Astrocyte (in vitro differentiated cells and primary cell): ENCODE measurements at regions not wholly inside any gene's neighbourhood (a gene's known extent, or its start where the extent isn't known, plus 50 kb on each side); places are given as distances from the start of the nearest gene placed in this dataset.

Source experiments
- DNase-seq: peaks from one replicate; pipeline ENCODE4 v3.0.0-alpha.2; 2010; ENCODE audit warnings: low read depth
- FAIRE-seq: peaks from 2 replicates; lab custom pipeline; 2011; peaks lifted over from hg19 to GRCh38; lab: Jason Lieb, UNC
- H2AFZ ChIP-seq: 2 replicates; pipeline ENCODE4 v1.6.0; 2012; ENCODE audit warnings: low read depth, low read length, inconsistent platforms
- H3K27ac ChIP-seq: 2 replicates; pipeline ENCODE4 v1.5.1; 2011; ENCODE audit warnings: low read depth, low read length, inconsistent platforms
- H3K27me3 ChIP-seq: 2 replicates; pipeline ENCODE4 v1.6.0; 2011; ENCODE audit warnings: low read length, inconsistent platforms; ENCODE audit not compliant: insufficient read depth
- H3K36me3 ChIP-seq: 2 replicates; pipeline ENCODE4 v1.5.1; 2011; ENCODE audit warnings: low read length, inconsistent platforms; ENCODE audit not compliant: insufficient read depth
- H3K4me1 ChIP-seq: 2 replicates; pipeline ENCODE4 v1.5.1; 2011; ENCODE audit warnings: low read length, inconsistent platforms; ENCODE audit not compliant: insufficient read depth
- H3K4me2 ChIP-seq: 2 replicates; pipeline ENCODE4 v1.6.0; 2012; ENCODE audit warnings: low read length, inconsistent platforms
- H3K4me3 ChIP-seq: 2 replicates; pipeline ENCODE4 v1.5.1; 2011; ENCODE audit warnings: low read depth, mild to moderate bottlenecking, low read length, inconsistent platforms; ENCODE audit not compliant: insufficient read depth
- H3K79me2 ChIP-seq: 2 replicates; pipeline ENCODE4 v1.6.0; 2012; ENCODE audit warnings: mild to moderate bottlenecking, low read length, inconsistent platforms; ENCODE audit not compliant: insufficient read depth
- H3K9ac ChIP-seq: 2 replicates; pipeline ENCODE4 v1.6.0; 2012; ENCODE audit warnings: mild to moderate bottlenecking, low read length, inconsistent platforms
- H3K9me3 ChIP-seq: 2 replicates; pipeline ENCODE4 v1.5.1; 2012; ENCODE audit warnings: low read depth, mild to moderate bottlenecking, low read length, inconsistent platforms; ENCODE audit not compliant: insufficient read depth
- H4K20me1 ChIP-seq: 2 replicates; pipeline ENCODE4 v1.6.0; 2012; ENCODE audit warnings: low read length, inconsistent platforms; ENCODE audit not compliant: insufficient read depth
- H3K27ac Mint-ChIP-seq: one replicate; pipeline ENCODE4 v1.8.0; 2021; ENCODE audit warnings: mild to moderate bottlenecking, mixed read lengths; ENCODE audit not compliant: unreplicated experiment
- H3K27me3 Mint-ChIP-seq: one replicate; pipeline ENCODE4 v1.8.0; 2021; ENCODE audit warnings: low read depth, mixed read lengths; ENCODE audit not compliant: unreplicated experiment
- H3K36me3 Mint-ChIP-seq: one replicate; pipeline ENCODE4 v1.8.0; 2021; ENCODE audit warnings: low read depth, mixed read lengths; ENCODE audit not compliant: unreplicated experiment
- H3K4me1 Mint-ChIP-seq: one replicate; pipeline ENCODE4 v1.8.0; 2021; ENCODE audit warnings: low read depth, mixed read lengths; ENCODE audit not compliant: unreplicated experiment
- H3K4me3 Mint-ChIP-seq: one replicate; pipeline ENCODE4 v1.8.0; 2021; ENCODE audit warnings: mild to moderate bottlenecking, moderate library complexity, mixed read lengths; ENCODE audit not compliant: unreplicated experiment
- H3K9me3 Mint-ChIP-seq: one replicate; pipeline ENCODE4 v1.8.0; 2021; ENCODE audit warnings: mild to moderate bottlenecking, mixed read lengths; ENCODE audit not compliant: unreplicated experiment
- EZH2 ChIP-seq: IDR thresholded peaks from 2 replicates; pipeline ENCODE4 v1.6.1; 2012; ENCODE audit warnings: mild to moderate bottlenecking, low read length, inconsistent platforms; ENCODE audit not compliant: insufficient read depth
- TF ChIP-seq, protein P1 (sequence below): IDR thresholded peaks from 2 replicates; pipeline ENCODE4 v1.5.1; 2011; ENCODE audit warnings: low read depth, mild to moderate bottlenecking, inconsistent platforms, low read length, moderate library complexity; ENCODE audit not compliant: insufficient read depth

DNA sequence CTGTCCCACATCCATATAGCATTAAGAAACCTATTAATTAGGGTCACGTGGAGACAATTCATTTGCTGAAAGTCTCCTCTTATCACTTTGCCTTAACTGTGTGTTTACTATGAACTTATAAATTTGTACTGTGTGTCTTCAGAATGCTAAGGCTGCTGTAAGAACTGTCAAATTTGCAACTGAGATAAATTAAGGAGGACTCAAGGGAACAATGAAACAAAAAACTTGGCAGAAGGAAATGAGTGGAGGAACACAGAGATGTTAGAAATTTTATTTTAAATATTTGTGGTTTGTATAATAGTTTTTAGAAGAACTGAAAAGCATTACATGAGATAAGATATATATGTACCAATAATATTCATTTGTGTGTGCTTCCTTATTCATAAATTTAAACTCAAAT is 1005.3 kb upstream of the SORCS1 start:
- H3K4me3 Mint-ChIP-seq: no peak overlapping the region
- H3K4me1 Mint-ChIP-seq: peaks cover 12% of the 10 kb centered on the region
- H3K9me3 ChIP-seq: no peaks in the 10 kb centered on the region
- no peaks in the 10 kb centered on the region for H3K27me3 Mint-ChIP-seq
- H3K4me3 ChIP-seq: no peak overlapping the region
- H2AFZ ChIP-seq: no peak overlapping the region
- no peaks in the 10 kb centered on the region for H3K9me3 Mint-ChIP-seq
- H4K20me1 ChIP-seq: no peaks in the 10 kb centered on the region
- no peak for DNase-seq
- TF ChIP-seq, protein P1, sequence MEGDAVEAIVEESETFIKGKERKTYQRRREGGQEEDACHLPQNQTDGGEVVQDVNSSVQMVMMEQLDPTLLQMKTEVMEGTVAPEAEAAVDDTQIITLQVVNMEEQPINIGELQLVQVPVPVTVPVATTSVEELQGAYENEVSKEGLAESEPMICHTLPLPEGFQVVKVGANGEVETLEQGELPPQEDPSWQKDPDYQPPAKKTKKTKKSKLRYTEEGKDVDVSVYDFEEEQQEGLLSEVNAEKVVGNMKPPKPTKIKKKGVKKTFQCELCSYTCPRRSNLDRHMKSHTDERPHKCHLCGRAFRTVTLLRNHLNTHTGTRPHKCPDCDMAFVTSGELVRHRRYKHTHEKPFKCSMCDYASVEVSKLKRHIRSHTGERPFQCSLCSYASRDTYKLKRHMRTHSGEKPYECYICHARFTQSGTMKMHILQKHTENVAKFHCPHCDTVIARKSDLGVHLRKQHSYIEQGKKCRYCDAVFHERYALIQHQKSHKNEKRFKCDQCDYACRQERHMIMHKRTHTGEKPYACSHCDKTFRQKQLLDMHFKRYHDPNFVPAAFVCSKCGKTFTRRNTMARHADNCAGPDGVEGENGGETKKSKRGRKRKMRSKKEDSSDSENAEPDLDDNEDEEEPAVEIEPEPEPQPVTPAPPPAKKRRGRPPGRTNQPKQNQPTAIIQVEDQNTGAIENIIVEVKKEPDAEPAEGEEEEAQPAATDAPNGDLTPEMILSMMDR: no peak
- no peak for TF ChIP-seq EZH2
- no peak overlapping the region for H3K4me2 ChIP-seq
- FAIRE-seq: no peak
- no peaks in the 10 kb centered on the region for H3K79me2 ChIP-seq
- no peaks in the 10 kb centered on the region for H3K27me3 ChIP-seq
- H3K27ac Mint-ChIP-seq: no peak overlapping the region
- no peaks in the 10 kb centered on the region for H3K36me3 ChIP-seq
- no peaks in the 10 kb centered on the region for H3K36me3 Mint-ChIP-seq
- H3K4me1 ChIP-seq: no peaks in the 10 kb centered on the region
- no peak overlapping the region for H3K9ac ChIP-seq
- H3K27ac ChIP-seq: no peak overlapping the region

DNA sequence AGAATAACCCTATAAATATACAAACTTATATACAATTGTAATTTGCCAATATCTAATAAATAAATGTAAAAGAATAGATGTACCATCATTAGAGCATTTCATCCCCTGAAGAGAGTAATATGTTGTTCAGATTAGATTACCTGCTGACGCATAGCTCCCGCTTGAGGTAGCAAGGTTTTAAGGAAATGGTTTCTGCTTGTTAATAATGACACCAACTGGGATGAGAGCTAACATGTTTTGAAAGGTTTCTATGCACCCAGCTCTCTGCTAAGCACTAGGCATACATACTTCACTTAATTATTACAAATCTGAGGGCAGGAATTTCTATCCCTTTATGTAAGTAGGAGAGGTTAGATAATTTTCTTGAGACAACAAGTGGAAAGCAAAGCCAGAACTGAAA is 1003.3 kb upstream of the SORCS1 start:
- Histone ChIP-seq H3K4me3 (no peak overlapping the region), H2AFZ (no peak overlapping the region), H4K20me1 (no peaks in the 10 kb centered on the region), H3K9ac (no peak overlapping the region), H3K36me3 (no peaks in the 10 kb centered on the region), H3K27me3 (no peaks in the 10 kb centered on the region), H3K27ac (no peak overlapping the region), H3K79me2 (no peaks in the 10 kb centered on the region), H3K4me1 (no peaks in the 10 kb centered on the region), H3K4me2 (no peak overlapping the region), H3K9me3 (no peaks in the 10 kb centered on the region)
- no peak overlapping the region for H3K27ac Mint-ChIP-seq
- no peaks in the 10 kb centered on the region for H3K36me3 Mint-ChIP-seq
- FAIRE-seq: no peak
- H3K4me1 Mint-ChIP-seq: peaks cover 12% of the 10 kb centered on the region
- no peak for DNase-seq
- H3K9me3 Mint-ChIP-seq: no peaks in the 10 kb centered on the region
- H3K27me3 Mint-ChIP-seq: no peaks in the 10 kb centered on the region
- TF ChIP-seq EZH2: no peak
- TF ChIP-seq, protein P1: no peak
- H3K4me3 Mint-ChIP-seq: no peak overlapping the region

DNA sequence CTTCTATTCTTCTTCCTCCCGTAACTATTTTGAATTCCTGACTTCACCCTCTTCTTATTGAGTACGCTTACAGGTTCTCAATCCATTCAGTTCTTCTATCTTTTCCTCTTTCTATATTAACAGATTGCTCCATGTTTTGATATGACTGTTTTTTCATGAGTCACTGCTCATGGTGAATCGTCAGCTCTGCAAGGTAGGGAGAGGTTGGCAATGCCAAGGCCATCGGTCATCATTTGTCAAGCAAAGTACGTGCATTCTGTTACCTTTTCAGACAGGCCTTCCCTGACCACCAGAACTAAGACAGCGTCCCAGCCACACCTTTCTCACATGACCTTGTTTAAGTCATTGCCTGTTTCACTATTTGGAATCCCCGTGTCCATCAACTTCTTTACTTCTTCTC is 1001.9 kb upstream of the SORCS1 start:
- Mint-ChIP-seq H3K27me3 (no peaks in the 10 kb centered on the region), H3K4me3 (no peak overlapping the region), H3K9me3 (no peaks in the 10 kb centered on the region), H3K4me1 (peaks cover 12% of the 10 kb centered on the region), H3K27ac (no peak overlapping the region), H3K36me3 (no peaks in the 10 kb centered on the region)
- Histone ChIP-seq H3K4me2 (no peak overlapping the region), H3K79me2 (no peaks in the 10 kb centered on the region), H3K9ac (no peak overlapping the region), H3K4me3 (no peak overlapping the region), H3K27ac (no peak overlapping the region), H3K36me3 (no peaks in the 10 kb centered on the region), H3K27me3 (no peaks in the 10 kb centered on the region), H3K4me1 (no peaks in the 10 kb centered on the region), H4K20me1 (no peaks in the 10 kb centered on the region), H2AFZ (no peak overlapping the region), H3K9me3 (no peaks in the 10 kb centered on the region)
- DNase-seq (no peak), FAIRE-seq (no peak)
- TF ChIP-seq, protein P1: no peak
- TF ChIP-seq EZH2: no peak
